Fibroblast of skin of left quadriceps (primary cell): ENCODE measurements at regions not wholly inside any gene's neighbourhood (a gene's known extent, or its start where the extent isn't known, plus 50 kb on each side); places are given as distances from the start of the nearest gene placed in this dataset.
"Not testable (repeated sequence)": the region's sequence is repeated elsewhere in the genome, so short reads cannot be mapped to it uniquely, and the experiment has no call there.

Source experiments
- DNase-seq, 2 experiments: peaks; one replicate each; pipeline ENCODE4 v3.0.0-alpha.2; 2013; ENCODE audit warnings: low read depth in 2 of 2

- DNase-seq = no peak
These were observed 113.2 kb upstream of the SATB2 start for GRCh38 chr2:199570934-199571333.

- DNase-seq = no peak
These were observed 111.6 kb upstream of the SATB2 start for GRCh38 chr2:199569336-199569735.

- no peak for DNase-seq
These were observed 100.4 kb upstream of the SATB2 start for GRCh38 chr2:199558156-199558555.

- no peak for DNase-seq
These were observed 99.0 kb upstream of the SATB2 start for GRCh38 chr2:199556527-199557285.

GRCh38 chr2:199554026-199554425 is 96.3 kb upstream of the SATB2 start:
- no peak for DNase-seq

- no peak for DNase-seq
These were observed 94.4 kb upstream of the SATB2 start for GRCh38 chr2:199552141-199552540.

GRCh38 chr2:199543606-199544172 is 86.0 kb upstream of the SATB2 start:
- no peak for DNase-seq

- DNase-seq = no peak
These were observed 77.9 kb upstream of the SATB2 start for GRCh38 chr2:199535445-199536177.

- DNase-seq = not testable (repeated sequence)
These were observed 76.1 kb upstream of the SATB2 start for GRCh38 chr2:199533873-199534272.

- no peak for DNase-seq
These were observed 69.3 kb upstream of the SATB2 start for GRCh38 chr2:199527071-199527470.

GRCh38 chr2:199524689-199525574 is 67.2 kb upstream of the SATB2 start:
- no peak for DNase-seq

- no peak for DNase-seq
These were observed 51.7 kb upstream of the SATB2 start for GRCh38 chr2:199509403-199509802.
